ENCODE measurements at regions not wholly inside any gene's neighbourhood (a gene's known extent, or its start where the extent isn't known, plus 50 kb on each side); places are given as distances from the start of the nearest gene placed in this dataset.

DNA sequence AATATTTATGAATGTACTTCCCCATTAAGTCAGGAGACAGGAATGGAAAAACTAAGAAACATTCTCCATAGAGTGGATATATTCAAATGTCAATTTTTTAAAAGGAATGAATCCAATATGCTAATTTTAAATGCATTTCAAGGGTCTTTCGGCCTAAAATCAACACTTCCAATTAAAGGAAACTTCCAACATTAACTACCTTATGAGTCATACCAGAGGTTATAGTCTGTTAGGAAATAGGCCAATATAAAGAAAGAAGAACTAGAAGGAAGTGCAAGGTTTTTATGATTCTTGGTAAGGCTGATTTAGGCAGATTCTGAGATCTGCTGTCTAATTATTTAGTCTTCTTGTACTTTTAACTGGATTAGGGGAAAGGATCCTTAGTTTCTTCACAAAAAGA is 260.1 kb upstream of the EDNRA start (continued):
- TF ChIP-seq POLR2AphosphoS5 (IDR thresholded peaks at IDR 0.05; ENCODE audit: low read depth, low read length) = no peak
- TF ChIP-seq NRF1 (IDR thresholded peaks at IDR 0.05; ENCODE audit: low read depth, low read length) = no peak
- no peak for TF ChIP-seq SUZ12 (IDR thresholded peaks at IDR 0.05; ENCODE audit: low read length)
- TF ChIP-seq EZH2 (IDR thresholded peaks at IDR 0.05; ENCODE audit: low read depth, low read length, severe bottlenecking) = no peak
- TF ChIP-seq SRF (IDR thresholded peaks at IDR 0.05; ENCODE audit: low read depth, low read length) = no peak
